ENCODE measurements at regions not wholly inside any gene's neighbourhood (a gene's known extent, or its start where the extent isn't known, plus 50 kb on each side); places are given as distances from the start of the nearest gene placed in this dataset.

- peak; percentile 42 for DNase-seq
Measured at GRCh38 chr14:76924371-76925096, 98.3 kb downstream of the LRRC74A start.

- no peak for DNase-seq
Measured at GRCh38 chr14:76923431-76924370, 97.5 kb downstream of the LRRC74A start.

GRCh38 chr14:76922584-76922983, 96.4 kb downstream of the LRRC74A start:
- no peak for DNase-seq

GRCh38 chr14:76922092-76922491, 95.9 kb downstream of the LRRC74A start:
- DNase-seq = no peak

GRCh38 chr14:76921088-76921399, 94.8 kb downstream of the LRRC74A start:
- DNase-seq = no peak

GRCh38 chr14:76920331-76921087, 94.3 kb downstream of the LRRC74A start:
- DNase-seq = peak; percentile 56

GRCh38 chr14:76919431-76920330, 93.5 kb downstream of the LRRC74A start:
- DNase-seq = peak; percentile 86

Measured in DMS153 (cell line).